NT2/D1 (cell line): ENCODE measurements at regions not wholly inside any gene's neighbourhood (a gene's known extent, or its start where the extent isn't known, plus 50 kb on each side); places are given as distances from the start of the nearest gene placed in this dataset.

Experiments
- SUZ12 ChIP-seq: IDR thresholded peaks from 2 replicates; pipeline ENCODE4 v1.6.1; 2011; ENCODE audit not compliant: insufficient read length, insufficient read depth; ENCODE audit errors: extremely low read depth
- YY1 ChIP-seq: IDR thresholded peaks from 2 replicates; pipeline ENCODE4 v1.6.1; 2011; ENCODE audit not compliant: insufficient read length, insufficient read depth
- ZNF274 ChIP-seq: IDR thresholded peaks from 2 replicates; pipeline ENCODE4 v1.6.1; 2011; ENCODE audit warnings: mild to moderate bottlenecking, low read depth, low read length

DNA sequence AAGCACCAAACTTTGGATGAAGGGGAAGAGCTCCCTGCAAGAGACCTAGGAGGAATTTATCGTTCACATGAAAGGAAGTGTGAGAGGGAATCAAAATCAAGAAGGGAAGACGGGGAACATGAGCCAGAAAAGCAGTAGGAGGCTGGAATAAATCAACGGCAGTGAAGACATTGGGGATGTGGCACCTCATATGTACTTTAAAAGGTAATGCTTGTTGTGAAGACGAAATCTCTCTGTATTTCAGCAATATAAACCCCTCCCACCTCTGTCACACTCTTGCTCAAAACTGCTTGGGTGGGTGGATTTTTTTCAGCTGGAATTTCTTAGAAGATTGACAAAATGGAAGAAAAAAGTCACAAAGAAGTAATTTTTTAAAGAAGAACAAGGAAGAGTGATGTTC lies 243.5 kb downstream of the BUD13 start:
- no peak for TF ChIP-seq ZNF274
- no peak for TF ChIP-seq SUZ12
- no peak for TF ChIP-seq YY1
